Skin of body (tissue), 1 donor: ENCODE measurements at regions not wholly inside any gene's neighbourhood (a gene's known extent, or its start where the extent isn't known, plus 50 kb on each side); places are given as distances from the start of the nearest gene placed in this dataset.
"Not testable (repeated sequence)": the region's sequence is repeated elsewhere in the genome, so short reads cannot be mapped to it uniquely, and the experiment has no call there.

Source experiments
- DNase-seq: peaks from one replicate; lab custom pipeline; 2025; lab: John Stamatoyannopoulos, UW

- DNase-seq = no peak
These were observed 1884.3 kb upstream of the PCDH20 start for GRCh38 chr13:63299866-63300394.

GRCh38 chr13:63297163-63297562, 1881.5 kb upstream of the PCDH20 start:
- DNase-seq = no peak

- DNase-seq = no peak
These were observed 1876.1 kb upstream of the PCDH20 start for GRCh38 chr13:63291701-63292100.

GRCh38 chr13:63288576-63288975, 1872.9 kb upstream of the PCDH20 start:
- no peak for DNase-seq

- no peak for DNase-seq
These were observed 1872.3 kb upstream of the PCDH20 start for GRCh38 chr13:63287926-63288325.

- DNase-seq = no peak
These were observed 1869.8 kb upstream of the PCDH20 start for GRCh38 chr13:63285426-63285825.

- no peak for DNase-seq
These were observed 1863.5 kb upstream of the PCDH20 start for GRCh38 chr13:63279136-63279535.

GRCh38 chr13:63274772-63275171, 1859.1 kb upstream of the PCDH20 start:
- DNase-seq = no peak

- no peak for DNase-seq
These were observed 1834.0 kb upstream of the PCDH20 start for GRCh38 chr13:63249411-63250187.

GRCh38 chr13:63236667-63237396, 1821.2 kb upstream of the PCDH20 start:
- DNase-seq = not testable (repeated sequence)

- DNase-seq = not testable (repeated sequence)
These were observed 1802.9 kb upstream of the PCDH20 start for GRCh38 chr13:63218596-63218995.

- DNase-seq = no peak
These were observed 1793.8 kb upstream of the PCDH20 start for GRCh38 chr13:63209330-63210017.

GRCh38 chr13:63208826-63209225, 1793.2 kb upstream of the PCDH20 start:
- DNase-seq = no peak

- DNase-seq = no peak
These were observed 1790.8 kb upstream of the PCDH20 start for GRCh38 chr13:63206461-63206860.

- DNase-seq = no peak
These were observed 1785.8 kb upstream of the PCDH20 start for GRCh38 chr13:63201493-63201892.

- DNase-seq = no peak
These were observed 1783.9 kb upstream of the PCDH20 start for GRCh38 chr13:63199508-63199907.

GRCh38 chr13:63198071-63198470, 1782.4 kb upstream of the PCDH20 start:
- DNase-seq = no peak

GRCh38 chr13:63195726-63196125, 1780.1 kb upstream of the PCDH20 start:
- DNase-seq = no peak

GRCh38 chr13:63190742-63191141, 1775.1 kb upstream of the PCDH20 start:
- no peak for DNase-seq

- DNase-seq = no peak
These were observed 1774.6 kb upstream of the PCDH20 start for GRCh38 chr13:63190219-63190618.

GRCh38 chr13:63189712-63190111, 1774.1 kb upstream of the PCDH20 start:
- DNase-seq = no peak

- DNase-seq = no peak
These were observed 1769.0 kb upstream of the PCDH20 start for GRCh38 chr13:63184693-63185092.
